Esophagus squamous epithelium (tissue), 5 donors: ENCODE measurements at regions not wholly inside any gene's neighbourhood (a gene's known extent, or its start where the extent isn't known, plus 50 kb on each side); places are given as distances from the start of the nearest gene placed in this dataset.
"Not testable (repeated sequence)": the region's sequence is repeated elsewhere in the genome, so short reads cannot be mapped to it uniquely, and the experiment has no call there.

ENCODE experiments used
- DNase-seq: peaks from one replicate; lab custom pipeline; 2025; lab: John Stamatoyannopoulos, UW
- H3K27ac ChIP-seq, 4 donors: fragments of 200-600 bp; sonication (generic); one replicate each; pipeline ENCODE4 v1.5.1; 2016 to 2019; ENCODE audit warnings: mild to moderate bottlenecking in 1 of 4
- H3K27me3 ChIP-seq, 4 donors: fragments of 200-600 bp; sonication (generic); 1 replicate in 3 of 4; 2 replicates in 1 of 4; pipeline versions ENCODE4 v1.5.1 to v1.6.0; 2017 to 2021; ENCODE audit warnings: antibody characterized with exemption in 1 of 4
- H3K36me3 ChIP-seq, 3 donors: fragments of 200-600 bp; sonication (generic); one replicate each; pipeline ENCODE4 v1.5.1; 2016 to 2019
- H3K4me1 ChIP-seq, 3 donors: fragments of 200-600 bp; sonication (generic); one replicate each; pipeline ENCODE4 v1.5.1; 2017 to 2019
- H3K4me3 ChIP-seq, 4 donors: fragments of 200-600 bp; sonication (generic); 1 replicate in 3 of 4; 2 replicates in 1 of 4; pipeline ENCODE4 v1.5.1; 2016 to 2019; ENCODE audit warnings: mild to moderate bottlenecking in 2 of 4, moderate library complexity in 1 of 4
- H3K9me3 ChIP-seq, 3 donors: fragments of 200-600 bp; sonication (generic); one replicate each; pipeline ENCODE4 v1.5.1; 2016 to 2019
- POLR2A ChIP-seq, 4 donors: fragments of 450-650 bp; IDR thresholded peaks; one replicate each; pipeline ENCODE4 v1.6.1; 2017; ENCODE audit warnings: antibody characterized with exemption in 4 of 4, mild to moderate bottlenecking in 4 of 4, moderate library complexity in 3 of 4
- WGBS, 2 donors: methylation state at CpG; one replicate each; pipeline ENCODE4 v1.1.5; 2018; 5-methylcytosine and 5-hydroxymethylcytosine counted together
- intact Hi-C: fragments of 100-400 bp; cut with DNase I; formaldehyde crosslinking; loops from one replicate; pipeline ENCODE4 v1.15.0; 2022
- TF ChIP-seq, protein P1 (sequence below), 6 experiments: fragments of 450-650 bp in 4 of 6; fragments of 200-600 bp in 2 of 6; sonication (generic) in 2 of 6; IDR thresholded peaks; one replicate each; pipeline ENCODE4 v1.5.1; 2016 to 2019; ENCODE audit warnings: antibody characterized with exemption in 6 of 6, mild to moderate bottlenecking in 4 of 6, moderate library complexity in 4 of 6
- donor health status: DM: yes; HTN: yes; CAD: no.

DNA sequence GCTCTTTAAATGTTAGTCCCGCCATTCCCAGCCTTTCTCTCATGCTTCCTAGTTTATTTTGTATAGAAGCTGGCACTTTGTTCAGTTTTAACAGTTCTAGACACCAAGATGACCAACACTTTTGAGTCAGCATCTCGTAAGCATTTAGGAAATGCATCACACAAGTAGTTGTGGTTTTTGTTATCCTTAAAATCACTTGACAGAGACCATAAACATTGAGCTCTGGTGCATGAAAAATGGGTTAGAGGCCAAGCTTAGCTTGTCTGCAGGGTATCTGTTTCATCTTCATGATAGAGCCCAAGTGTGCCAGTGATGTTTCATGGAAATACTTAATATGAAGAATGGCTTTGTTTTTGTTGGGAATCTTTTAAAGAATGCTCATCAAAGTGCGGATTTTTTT is 159.7 kb downstream of the DISP1 start:
- no peaks in the 10 kb centered on the region for H3K36me3 ChIP-seq
- H3K27me3 ChIP-seq: no peaks in the 10 kb centered on the region
- no peak overlapping the region for H3K4me3 ChIP-seq
- H3K27ac ChIP-seq: no peak overlapping the region
- TF ChIP-seq POLR2A (IDR thresholded peaks at IDR 0.05): no peak
- TF ChIP-seq, protein P1, sequence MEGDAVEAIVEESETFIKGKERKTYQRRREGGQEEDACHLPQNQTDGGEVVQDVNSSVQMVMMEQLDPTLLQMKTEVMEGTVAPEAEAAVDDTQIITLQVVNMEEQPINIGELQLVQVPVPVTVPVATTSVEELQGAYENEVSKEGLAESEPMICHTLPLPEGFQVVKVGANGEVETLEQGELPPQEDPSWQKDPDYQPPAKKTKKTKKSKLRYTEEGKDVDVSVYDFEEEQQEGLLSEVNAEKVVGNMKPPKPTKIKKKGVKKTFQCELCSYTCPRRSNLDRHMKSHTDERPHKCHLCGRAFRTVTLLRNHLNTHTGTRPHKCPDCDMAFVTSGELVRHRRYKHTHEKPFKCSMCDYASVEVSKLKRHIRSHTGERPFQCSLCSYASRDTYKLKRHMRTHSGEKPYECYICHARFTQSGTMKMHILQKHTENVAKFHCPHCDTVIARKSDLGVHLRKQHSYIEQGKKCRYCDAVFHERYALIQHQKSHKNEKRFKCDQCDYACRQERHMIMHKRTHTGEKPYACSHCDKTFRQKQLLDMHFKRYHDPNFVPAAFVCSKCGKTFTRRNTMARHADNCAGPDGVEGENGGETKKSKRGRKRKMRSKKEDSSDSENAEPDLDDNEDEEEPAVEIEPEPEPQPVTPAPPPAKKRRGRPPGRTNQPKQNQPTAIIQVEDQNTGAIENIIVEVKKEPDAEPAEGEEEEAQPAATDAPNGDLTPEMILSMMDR (IDR thresholded peaks at IDR 0.05): no peak
- 63 to 80% methylated on average over 3 of the region's 3 CpGs for WGBS, 2 donors
- H3K4me1 ChIP-seq: peaks cover 0 to 6% (median 0%) of the 10 kb centered on the region in 3 donors
- H3K9me3 ChIP-seq: no peaks in the 10 kb centered on the region
- no peak for DNase-seq
- intact Hi-C loops: no loop called here

DNA sequence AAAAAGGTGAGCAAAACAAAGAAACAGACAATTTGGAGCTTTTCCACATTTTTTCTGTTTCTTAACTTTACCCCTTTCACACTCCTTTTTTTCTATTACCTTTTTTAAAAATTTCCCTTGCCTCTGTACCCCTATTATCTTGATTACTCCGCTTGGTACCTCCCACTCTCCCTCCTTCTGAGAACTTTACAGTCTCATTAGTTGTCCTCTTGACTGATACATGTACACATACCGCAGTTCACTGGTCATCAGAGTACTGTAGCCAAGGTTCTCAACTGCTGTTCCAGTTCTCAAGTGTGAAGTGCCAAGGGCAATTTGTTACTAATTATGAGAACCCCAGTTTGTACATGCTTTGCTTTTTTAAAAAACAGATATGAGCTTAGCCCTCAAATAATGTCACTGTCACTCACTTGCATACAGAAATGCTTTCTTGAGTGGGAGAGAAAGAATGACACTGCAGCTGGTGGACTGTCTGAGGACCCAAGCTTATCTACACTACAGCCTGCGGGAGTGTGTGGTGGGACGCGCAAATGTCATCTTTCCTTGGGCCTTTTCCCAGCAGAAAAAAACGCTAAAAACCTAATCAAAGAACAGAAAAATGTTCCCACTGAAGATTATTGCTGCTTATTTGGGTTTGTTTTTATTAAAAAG is 160.8 kb downstream of the DISP1 start:
- peaks cover 0 to 6% (median 0%) of the 10 kb centered on the region in 3 donors for H3K4me1 ChIP-seq
- 67 to 73% methylated on average over 6 of the region's 6 CpGs for WGBS, 2 donors
- intact Hi-C loops: no loop called here

DNA sequence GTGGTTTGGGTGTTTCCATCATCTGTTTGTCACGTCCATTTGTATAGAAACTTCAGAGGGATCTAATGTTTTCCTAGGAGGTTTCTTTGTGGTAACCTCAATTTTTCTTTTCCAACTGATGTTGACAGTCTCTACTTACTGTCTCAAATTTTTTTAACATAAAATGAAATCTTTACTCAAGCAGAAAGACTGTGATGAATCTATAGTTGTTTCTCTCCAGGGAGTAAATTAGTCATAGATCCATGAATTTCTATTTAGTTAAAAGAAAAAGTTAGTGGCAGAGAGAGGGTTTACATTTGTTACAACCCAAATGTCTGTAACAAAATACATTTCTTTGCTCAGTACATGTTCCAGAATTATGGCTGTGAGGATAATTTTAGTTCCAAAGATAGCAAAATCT is 161.6 kb downstream of the DISP1 start:
- no peak overlapping the region for H3K27ac ChIP-seq
- WGBS, 2 donors: 30 to 54% methylated on average over 1 of the region's 1 CpG
- H3K4me1 ChIP-seq: peaks cover 0 to 6% (median 0%) of the 10 kb centered on the region in 3 donors
- H3K27me3 ChIP-seq: no peaks in the 10 kb centered on the region
- TF ChIP-seq, protein P1 (IDR thresholded peaks at IDR 0.05): no peak
- TF ChIP-seq POLR2A (IDR thresholded peaks at IDR 0.05): no peak
- no peak overlapping the region for H3K4me3 ChIP-seq
- no peak for DNase-seq
- intact Hi-C loops: no loop called here
- H3K36me3 ChIP-seq: no peaks in the 10 kb centered on the region
- no peaks in the 10 kb centered on the region for H3K9me3 ChIP-seq

More for the DNA sequence above, 160.8 kb downstream of the DISP1 start:
- no peak for DNase-seq
- Histone ChIP-seq H3K4me3 (no peak overlapping the region), H3K27me3 (no peaks in the 10 kb centered on the region), H3K36me3 (no peaks in the 10 kb centered on the region), H3K27ac (no peak overlapping the region), H3K9me3 (no peaks in the 10 kb centered on the region)
- TF ChIP-seq, protein P1 (IDR thresholded peaks at IDR 0.05): no peak
- no peak for TF ChIP-seq POLR2A (IDR thresholded peaks at IDR 0.05)

DNA sequence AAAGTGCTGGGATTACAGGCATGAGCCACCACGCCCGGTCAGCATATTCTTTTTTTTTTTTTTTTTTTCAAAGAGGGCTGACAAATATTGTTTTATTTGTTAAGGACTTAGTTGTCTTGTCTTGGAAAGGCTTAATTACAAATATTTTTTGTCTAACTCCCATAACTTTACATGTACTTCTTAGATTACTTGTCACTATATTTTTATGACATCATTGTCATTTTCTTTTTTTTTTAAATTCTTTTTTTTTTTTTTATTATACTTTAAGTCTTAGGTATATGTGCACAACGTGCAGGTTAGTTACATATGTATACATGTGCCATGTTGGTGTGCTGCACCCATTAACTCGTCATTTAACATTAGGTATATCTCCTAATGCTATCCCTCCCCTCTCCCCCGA is 162.5 kb downstream of the DISP1 start:
- WGBS, 2 donors: 92 to 96% methylated on average over 4 of the region's 5 CpGs
- DNase-seq, H3K36me3 ChIP-seq, intact Hi-C loops, H3K4me3 ChIP-seq, H3K9me3 ChIP-seq, H3K4me1 ChIP-seq, H3K27ac ChIP-seq, H3K27me3 ChIP-seq: not testable (repeated sequence)

DNA sequence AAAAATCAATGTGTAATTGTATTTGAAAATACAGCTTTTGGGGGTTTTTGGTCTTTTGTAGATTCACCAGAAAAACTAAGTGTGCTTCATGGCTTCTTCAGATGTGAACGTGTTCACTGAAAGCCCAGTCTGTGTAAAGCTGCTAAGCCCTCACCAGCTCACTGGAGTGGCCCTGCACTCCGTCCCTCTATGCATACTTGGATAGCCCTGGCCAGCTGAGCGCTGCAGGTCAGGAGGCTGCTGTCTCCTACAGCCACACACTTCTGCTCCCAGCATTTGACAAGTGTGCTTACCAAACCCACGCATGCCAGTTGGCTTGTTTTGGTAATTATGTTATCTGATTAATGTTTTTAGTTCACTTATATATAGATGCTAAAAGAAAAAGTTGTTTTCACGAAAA is 163.5 kb downstream of the TLR5 start:
- TF ChIP-seq, protein P1 (IDR thresholded peaks at IDR 0.05): no peak
- no peak for TF ChIP-seq POLR2A (IDR thresholded peaks at IDR 0.05)
- H3K9me3 ChIP-seq: no peaks in the 10 kb centered on the region
- H3K36me3 ChIP-seq: no peaks in the 10 kb centered on the region
- no peaks in the 10 kb centered on the region for H3K27me3 ChIP-seq
- no peak overlapping the region for H3K4me3 ChIP-seq
- H3K4me1 ChIP-seq: peaks cover 0 to 6% (median 0%) of the 10 kb centered on the region in 3 donors
- no peak for DNase-seq
- no peak overlapping the region for H3K27ac ChIP-seq
- intact Hi-C loops: no loop called here
- WGBS, 2 donors: 96 to 97% methylated on average over 5 of the region's 5 CpGs
